Posterior vena cava (tissue), 2 donors: ENCODE measurements at regions not wholly inside any gene's neighbourhood (a gene's known extent, or its start where the extent isn't known, plus 50 kb on each side); places are given as distances from the start of the nearest gene placed in this dataset.
A peak's percentile ranks its signal among the peaks of the same experiment; 100 is the strongest.

Experiments
- DNase-seq: peaks from one replicate; pipeline ENCODE4 v3.0.0-alpha.2; 2020; ENCODE audit warnings: low spot score
- intact Hi-C, 2 donors: fragments of 100-400 bp; cut with DNase I; formaldehyde crosslinking; loops; one replicate each; pipeline versions ENCODE4 v1.14.1 to v1.14.2; 2022 to 2023
- donor health status: DM: yes; HTN: yes; CAD: no.
- donor health status: DM: yes; HTN: yes; CAD: no.

DNA sequence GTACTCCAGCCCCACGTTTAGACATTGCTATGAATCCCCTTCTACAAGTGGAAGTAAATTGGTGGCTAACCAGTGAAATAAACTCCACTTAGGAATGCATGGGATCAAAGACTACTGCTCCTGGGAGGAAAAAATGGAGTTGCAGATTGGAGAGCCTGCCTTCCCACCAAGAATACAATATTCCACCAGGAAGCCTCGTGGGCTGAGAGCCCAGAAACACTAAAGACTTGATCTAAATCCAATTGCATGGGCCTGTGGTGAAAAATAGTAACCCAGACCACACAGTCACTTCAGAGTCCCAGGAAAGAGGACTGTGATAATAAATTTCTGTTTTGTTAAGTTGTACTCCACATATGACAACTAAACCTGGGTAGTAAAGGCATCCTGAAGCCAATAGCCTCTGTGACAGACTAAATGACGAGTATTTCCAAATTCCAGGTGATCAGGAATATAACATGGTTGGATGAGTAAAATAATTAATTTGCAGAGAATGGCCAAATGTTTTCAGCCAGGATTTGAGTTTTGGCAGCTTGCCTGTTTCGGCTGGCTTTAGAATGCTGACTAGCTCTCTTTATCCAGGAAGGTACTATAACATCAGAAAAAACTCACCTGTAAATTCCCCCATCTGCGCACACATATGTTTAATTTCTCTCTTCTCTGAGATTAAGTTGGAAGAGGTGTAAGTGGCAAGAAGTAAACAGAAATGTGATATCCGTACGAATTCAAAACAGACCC is 480.3 kb downstream of the LIG4 start:
- DNase-seq, result no peak
- intact Hi-C loops, result no loop called here

GRCh38 chr13:107733276-107733675 is 482.1 kb downstream of the LIG4 start:
- no peak for DNase-seq
- intact Hi-C loops, result no loop called here

GRCh38 chr13:107730813-107731212 is 484.5 kb downstream of the LIG4 start:
- DNase-seq, result no peak
- intact Hi-C loops, result no loop called here

GRCh38 chr13:107721125-107721869 is 494.0 kb downstream of the LIG4 start:
- intact Hi-C loops, result no loop called here

DNA sequence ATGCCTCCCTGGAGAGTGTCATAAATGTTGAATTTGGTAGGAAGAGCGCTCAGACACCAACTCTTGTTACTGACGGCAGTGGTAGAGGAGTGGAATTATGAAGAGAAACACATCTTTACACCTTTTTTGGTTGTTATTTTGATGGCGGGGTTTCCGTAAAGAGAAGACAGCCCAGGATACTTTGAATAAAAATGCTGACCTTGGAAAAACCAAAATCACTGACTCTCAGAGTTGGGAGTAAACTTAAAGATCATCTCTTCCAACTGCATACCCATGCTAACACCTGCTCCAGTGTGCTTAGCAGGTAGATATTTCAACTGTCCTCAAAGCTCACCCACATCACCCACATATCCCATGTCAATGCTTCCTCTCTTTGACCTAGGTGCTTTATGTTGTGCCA is 498.6 kb downstream of the LIG4 start:
- intact Hi-C loops, result no loop called here
- no peak for DNase-seq

More at GRCh38 chr13:107721125-107721869, 494.0 kb downstream of the LIG4 start:
- no peak for DNase-seq

DNA sequence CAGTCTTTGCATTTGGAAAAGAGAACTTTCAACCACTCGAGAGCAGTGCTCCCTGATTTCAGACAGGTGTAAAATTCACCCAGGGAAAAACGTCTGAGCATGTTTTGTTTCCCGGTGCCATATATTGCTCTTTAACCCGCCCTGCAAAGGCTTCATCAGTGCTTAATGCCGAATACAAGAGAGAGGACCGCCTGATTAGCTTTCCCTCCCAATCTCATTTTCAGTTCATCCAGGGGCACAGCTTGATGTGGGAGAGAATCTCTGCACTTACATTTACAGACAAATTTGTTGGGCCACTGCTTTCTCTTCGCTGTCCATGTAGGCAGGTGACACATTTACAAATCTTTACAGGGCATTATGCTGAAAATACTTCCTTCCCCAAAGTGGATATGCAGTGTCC is 499.1 kb downstream of the LIG4 start:
- no peak for DNase-seq
- intact Hi-C loops, result no loop called here

- no peak for DNase-seq
- intact Hi-C loops, result no loop called here
Measured at GRCh38 chr13:107715496-107715895, 499.8 kb downstream of the LIG4 start.

DNA sequence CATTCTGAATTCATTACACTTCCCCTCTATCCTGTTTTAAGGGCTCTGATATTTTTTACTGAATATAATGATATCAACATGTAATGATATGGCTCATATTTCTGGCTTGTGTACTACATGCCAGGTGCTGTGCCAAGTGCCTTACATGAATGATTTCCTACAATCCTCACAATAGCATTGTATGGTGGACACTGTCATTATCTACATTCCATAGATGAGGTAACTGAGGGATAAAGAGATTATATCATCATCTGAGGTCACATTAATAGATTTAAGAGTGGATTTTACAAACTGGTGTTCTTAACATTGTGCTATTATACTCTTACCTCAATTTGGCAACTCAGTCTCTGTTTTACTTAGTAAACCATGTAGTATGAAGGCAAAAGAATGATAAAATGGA is 502.0 kb downstream of the LIG4 start:
- intact Hi-C loops, result no loop called here
- DNase-seq, result no peak

DNA sequence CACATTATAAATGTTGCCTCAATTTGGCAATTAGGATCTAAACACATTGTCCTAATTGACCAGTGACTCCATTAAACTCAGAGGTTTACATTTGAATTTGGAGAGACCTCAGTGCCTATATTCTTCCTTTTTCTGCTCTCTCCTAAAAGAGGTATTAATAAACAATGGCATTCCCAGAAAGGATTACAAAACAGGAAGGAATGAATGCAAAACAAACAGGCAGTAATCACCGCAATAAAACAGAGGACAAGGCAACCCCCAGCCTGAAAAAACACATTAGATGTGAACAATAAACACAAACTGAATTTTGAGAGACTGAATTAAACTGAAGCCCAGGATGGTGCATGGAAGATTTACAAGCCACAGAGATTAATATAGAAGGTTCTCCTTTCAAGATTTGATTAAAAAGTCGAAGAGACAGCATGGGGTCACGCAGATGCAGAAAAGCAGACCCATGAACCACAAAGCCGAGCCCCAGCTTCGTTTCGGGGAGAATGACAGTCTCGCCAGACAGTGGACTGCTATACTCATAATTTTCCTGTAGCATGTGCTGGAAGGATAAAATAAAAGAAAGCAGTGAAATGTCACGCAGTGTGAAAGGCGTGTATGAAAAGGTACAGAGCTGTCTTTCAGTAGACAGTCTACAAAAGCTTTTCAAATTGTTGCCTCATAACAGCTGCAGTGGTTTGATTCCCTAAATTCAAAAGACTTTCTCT is 503.0 kb downstream of the LIG4 start:
- DNase-seq, result no peak
- intact Hi-C loops, result no loop called here

DNA sequence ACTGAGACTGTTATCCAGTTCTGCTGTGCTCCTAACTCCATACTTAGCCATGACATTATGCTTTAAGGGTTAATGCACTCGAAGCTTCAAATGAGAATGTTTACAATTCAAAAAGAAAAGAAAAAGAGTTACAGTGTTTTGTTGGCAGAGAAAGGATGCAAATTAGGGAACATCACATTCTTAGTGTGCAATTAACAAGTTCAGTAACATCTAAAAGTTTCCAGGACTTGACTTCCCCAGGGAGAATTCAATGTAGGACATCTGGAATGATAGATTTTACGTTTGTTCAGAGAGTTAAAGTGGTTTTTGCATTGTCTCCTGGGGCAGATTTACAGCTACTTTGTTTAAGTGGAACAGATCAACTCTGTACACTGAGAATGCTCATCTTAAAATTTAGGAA is 525.2 kb downstream of the LIG4 start:
- intact Hi-C loops, result no loop called here
- no peak for DNase-seq

DNA sequence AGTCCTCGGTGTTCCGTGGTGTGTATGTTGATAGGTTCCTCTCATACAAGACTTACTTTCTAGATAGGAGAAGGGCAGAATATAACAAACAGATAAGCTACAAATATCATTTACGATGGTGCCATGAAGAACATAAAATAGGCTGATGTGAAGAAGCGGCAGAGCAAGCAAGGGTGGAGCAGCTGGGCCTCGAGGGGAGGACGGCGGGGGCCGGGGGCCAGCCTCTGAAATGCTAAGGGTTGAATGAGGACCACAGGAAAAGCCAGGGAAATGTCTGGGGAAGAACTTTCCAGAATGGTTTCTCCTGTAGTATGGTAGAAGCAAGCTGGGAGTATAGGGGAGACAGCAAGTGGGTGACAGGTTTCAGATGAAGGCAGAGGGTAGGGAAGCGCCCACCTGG is 529.5 kb downstream of the LIG4 start:
- intact Hi-C loops, result no loop called here
- DNase-seq, result no peak

DNA sequence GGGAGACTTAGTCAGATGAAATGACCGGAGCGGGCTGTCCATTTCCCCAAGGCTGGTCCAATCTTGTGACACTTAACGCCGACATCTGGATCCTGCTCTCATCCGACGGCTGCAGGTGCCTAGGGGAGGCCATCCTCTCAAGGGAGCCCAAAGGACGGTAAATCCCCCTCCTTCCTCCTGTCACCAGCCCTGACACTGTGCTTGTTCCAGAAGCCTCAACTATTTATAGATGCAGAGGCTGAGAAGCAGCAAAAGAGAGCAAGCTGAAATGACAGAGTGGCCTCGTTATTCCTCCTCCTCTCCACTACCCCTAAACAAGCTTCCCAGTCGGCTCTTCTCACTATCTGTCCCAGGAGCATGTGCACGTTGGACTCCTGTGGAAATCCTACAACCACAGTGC is 533.7 kb downstream of the LIG4 start:
- intact Hi-C loops, result no loop called here
- DNase-seq, result no peak

DNA sequence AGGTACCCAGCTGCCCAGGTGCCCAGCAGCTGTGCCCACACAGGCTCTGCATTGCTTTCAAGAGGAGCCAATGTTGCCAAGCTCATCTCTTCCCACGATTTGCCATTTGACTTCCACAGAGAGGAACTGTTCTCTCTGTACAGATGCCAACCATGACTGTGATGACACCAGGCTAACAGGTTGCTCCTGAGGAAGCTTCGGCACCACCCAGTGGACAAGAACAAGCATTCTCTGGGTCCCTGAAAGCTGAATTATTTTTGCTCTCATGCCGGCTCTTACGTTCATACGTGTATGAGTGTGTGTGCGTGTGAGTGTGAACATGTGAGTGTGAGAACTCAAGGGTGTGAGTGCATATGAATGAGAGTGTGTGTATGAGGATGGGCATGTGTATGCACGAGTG is 535.2 kb downstream of the LIG4 start:
- intact Hi-C loops, result no loop called here

DNA sequence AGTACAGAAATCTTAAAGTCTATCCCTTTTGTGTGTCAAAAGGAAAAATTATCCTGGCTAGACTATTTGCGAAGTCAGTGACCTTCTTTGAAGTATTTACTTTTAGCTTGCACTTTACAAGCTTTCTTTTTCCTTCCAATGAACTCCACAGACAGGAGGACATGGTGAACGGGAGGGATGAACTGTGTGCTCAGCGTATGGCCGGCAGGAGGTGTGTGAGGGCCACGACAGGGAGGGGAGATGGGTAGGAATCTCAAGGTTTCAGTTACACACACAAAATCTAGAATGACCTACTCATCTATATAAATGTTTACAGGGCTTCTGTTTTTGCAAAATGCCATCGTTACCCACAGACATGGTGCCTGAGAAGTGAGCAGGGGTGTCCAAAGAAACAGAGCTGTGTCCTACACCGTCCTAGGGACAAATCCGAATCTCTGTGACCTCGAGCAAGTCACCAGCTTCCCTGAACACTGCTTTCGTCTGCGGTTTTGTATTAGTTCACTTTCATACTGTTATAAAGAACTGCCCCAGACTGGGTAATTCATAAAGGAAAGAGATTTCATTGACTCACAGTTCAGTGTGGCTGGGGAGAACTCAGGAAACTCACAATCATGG is 537.2 kb downstream of the LIG4 start:
- DNase-seq, result no peak
- intact Hi-C loops, result no loop called here

More for the DNA sequence above, 535.2 kb downstream of the LIG4 start:
- no peak for DNase-seq

DNA sequence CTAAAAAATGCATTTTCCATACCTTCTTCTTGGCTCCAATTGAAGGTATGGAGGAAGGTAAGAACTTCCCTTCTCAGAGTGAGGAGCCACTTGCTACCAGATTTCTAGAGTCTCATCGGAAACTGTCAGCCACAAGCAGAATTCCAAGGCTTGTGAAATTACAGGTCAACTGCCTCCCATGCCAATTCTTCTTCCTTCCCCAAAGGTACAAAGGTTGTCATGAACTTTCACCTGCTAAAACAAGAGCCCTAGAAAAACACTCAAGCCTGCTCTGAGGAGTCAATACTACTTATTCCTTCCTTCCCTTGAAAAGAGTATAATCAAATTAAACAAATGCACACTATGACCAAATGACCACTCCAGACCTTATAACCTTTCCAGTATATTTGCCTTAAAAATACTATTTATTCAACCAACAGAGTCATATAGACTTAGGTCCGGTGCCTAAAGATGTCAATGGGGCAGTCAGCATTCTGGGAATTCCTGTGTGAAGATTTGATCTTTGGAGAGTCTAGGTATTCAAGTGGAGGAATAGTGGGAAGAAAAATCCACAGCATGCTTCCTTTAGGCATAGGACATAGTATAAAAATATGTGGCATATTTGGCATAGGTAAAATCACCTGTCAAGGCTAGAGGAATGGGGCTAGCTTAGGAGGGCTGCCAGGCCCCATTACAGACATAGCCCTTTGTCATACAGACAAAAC is 539.3 kb downstream of the LIG4 start:
- DNase-seq, result no peak
- intact Hi-C loops, result no loop called here

- intact Hi-C loops, result loop anchor here in 1 of 2 donors (1.0 kb wide), 1 partner anchor 30 kb away; no protein-coding TSS in a partner anchor
- DNase-seq, result no peak
Measured at GRCh38 chr13:107669391-107669993, 545.8 kb downstream of the LIG4 start.

DNA sequence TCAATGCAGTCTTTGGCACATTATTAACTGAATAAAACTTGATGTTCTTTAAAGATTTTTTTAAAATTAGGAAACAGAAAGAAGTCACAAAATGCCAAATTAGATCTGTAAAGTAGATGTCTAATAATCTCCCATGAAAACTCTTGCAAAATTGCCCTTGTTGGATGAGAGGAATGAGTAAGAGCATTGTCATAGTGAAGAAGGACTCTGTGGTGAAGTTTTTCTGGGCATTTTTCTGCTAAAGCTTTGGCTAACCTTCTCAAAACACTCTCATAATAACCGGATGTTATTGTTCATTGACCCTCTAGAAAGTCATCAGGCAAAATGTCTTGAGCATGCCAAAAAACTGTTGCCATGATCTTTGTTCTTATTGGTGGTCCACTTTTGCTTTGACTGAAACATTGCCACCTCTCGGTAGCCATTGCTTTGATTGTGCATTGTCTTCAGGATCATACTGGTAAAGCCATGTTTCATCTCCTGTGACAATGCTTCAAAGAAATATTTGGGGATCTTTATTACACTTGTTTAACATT is 549.3 kb downstream of the LIG4 start:
- no peak for DNase-seq
- intact Hi-C loops, result no loop called here

DNA sequence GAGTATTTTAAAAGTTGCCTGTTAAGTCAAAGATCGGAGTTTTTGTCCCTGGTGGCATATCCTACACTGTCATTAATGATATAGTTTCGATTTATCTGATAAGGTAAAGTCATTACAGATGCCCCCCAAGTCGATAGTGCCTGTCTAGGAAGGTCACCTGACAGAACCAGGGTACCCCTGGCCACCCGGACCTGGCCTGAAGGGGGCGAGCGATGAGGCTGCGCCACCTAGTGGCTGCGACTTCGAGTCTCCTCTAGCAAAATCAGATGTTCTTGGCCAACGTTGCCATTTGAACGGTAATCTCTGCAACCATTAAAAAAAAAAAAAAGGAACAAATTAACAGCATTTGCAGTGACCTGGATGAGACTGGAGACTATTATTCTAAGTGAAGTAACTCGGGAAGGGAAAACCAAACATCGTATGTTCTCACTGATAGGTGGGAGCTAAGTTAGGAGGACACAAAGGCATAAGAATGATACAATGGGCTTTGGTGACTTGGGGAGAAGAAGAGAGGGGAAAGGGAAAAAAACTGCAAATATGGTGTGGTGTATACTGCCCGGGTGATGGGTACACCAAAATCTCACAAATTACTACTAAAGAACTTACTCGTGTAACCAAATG is 565.1 kb downstream of the LIG4 start:
- peak; percentile 81 for DNase-seq
- intact Hi-C loops, result loop anchor here in 1 of 2 donors (10.0 kb wide), 1 partner anchor 435 kb away; no protein-coding TSS in a partner anchor
